Globus pallidus (tissue), 1 donor: ENCODE measurements at regions not wholly inside any gene's neighbourhood (a gene's known extent, or its start where the extent isn't known, plus 50 kb on each side); places are given as distances from the start of the nearest gene placed in this dataset.
A peak's percentile ranks its signal among the peaks of the same experiment; 100 is the strongest.
"Not testable (repeated sequence)": the region's sequence is repeated elsewhere in the genome, so short reads cannot be mapped to it uniquely, and the experiment has no call there.

Experiments used
- DNase-seq: peaks from one replicate; pipeline ENCODE4 v3.0.0-alpha.2; 2015; ENCODE audit warnings: low spot score

DNA sequence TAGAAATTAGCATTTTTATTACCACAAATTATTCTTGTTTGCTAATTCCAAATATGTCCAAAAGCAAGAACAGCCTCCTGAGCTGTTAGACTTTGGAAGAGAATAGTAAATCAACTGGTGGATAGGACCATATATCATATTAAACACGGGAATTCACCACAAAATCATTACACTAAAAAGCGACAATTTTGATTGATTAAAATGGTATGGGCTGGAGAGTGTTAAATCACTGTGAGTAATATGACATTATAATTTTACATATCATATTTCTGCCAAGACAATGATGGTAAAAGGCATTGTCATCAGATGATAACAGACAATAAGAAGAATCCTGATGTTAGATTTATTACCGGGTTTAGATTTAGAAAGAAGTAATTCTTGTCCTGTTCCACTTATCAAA lies 107.2 kb upstream of the ARRDC3 start:
- no peak for DNase-seq

DNA sequence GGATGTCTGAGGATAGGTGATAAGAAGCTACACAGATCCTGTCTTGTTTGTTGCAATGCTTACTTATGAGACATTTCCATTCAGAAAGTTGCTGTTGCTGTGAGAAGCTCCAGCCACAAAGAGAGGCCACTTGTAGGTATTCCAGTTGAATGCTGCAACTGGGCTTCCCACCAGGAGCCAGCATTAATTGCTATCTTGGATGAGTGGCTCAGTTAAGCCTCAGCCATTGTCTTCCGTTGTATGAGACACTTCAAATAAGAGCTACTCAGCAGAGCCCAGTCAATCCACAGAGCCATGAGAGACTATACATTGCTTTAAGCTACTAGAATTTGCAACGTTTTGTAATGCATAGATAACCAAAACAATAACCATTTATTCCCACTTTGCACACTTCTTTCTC lies 104.3 kb upstream of the ARRDC3 start:
- no peak for DNase-seq

DNA sequence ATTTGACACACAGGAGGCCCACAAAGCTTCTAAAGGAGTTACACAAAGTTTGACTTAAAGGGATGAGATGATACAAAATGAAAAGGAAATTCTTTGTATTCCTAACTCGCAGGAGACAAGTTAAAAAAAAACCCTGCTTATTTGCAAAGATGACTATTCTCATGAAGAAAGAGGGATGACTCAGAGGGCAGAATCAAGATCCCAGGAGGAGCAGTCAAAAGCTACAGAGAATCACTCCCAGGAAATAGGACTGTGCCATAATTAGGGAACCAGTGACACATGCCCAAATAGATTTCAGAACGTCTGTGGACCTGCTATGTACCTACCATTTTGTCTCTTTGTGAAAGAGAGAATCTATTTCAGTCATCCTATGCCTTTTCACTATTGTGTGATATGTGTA lies 103.5 kb upstream of the ARRDC3 start:
- DNase-seq: no peak

DNA sequence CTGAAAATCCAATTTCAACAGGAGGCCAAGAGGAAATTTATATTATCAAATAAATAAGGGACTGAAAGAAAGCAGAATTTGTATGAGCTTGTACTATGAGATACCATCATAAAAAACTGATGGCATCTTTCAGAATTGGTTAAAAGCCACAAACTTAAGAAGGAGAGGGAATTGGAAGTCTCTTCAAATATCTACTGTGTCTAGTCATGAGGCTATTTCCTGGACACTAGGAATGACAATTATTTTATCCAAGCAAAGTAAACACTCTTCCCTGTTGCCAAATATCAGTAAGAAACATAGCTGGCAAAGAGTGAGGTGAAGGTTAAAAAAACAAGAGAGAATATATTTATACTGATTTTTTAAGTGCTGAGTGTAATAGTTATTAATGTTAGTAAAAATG lies 101.5 kb upstream of the ARRDC3 start:
- DNase-seq: no peak

DNA sequence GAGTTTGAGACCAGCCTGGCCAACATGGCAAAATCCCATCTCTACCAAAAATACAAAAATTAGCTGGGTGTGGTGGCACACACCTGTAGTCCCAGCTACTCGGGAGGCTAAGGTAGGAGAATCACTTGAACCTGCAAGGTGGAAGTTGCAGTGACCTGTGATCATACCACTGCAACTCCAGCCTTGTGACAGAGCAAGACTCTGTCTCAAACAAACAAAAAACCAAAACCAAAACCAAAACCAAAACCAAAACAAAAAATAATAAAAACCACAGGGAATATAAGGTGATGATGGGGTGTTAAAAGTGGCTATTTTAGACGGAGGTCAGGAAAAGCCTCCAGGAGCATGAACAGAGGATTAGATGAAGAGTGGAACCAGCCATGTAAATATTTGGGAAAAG lies 96.3 kb upstream of the ARRDC3 start:
- not testable (repeated sequence) for DNase-seq

DNA sequence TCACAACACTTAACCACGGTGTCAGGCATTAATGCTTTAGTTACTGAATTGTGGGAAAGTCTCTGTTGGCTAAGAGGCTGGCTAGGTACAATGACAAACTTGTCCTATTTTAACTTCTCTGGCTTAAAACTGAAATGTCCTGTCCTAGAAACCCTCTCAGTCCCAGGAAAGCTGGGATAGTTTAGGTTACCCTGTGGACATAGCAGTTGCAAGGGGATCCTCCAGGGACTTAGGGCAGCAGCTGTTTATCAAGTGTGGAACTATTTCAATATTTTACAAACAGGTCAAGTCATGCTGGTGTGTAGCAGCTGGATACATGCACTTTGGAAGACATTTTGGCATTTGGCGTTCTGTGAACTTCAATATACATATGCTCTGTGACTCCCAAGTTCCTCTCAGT lies 95.0 kb upstream of the ARRDC3 start:
- no peak for DNase-seq

DNA sequence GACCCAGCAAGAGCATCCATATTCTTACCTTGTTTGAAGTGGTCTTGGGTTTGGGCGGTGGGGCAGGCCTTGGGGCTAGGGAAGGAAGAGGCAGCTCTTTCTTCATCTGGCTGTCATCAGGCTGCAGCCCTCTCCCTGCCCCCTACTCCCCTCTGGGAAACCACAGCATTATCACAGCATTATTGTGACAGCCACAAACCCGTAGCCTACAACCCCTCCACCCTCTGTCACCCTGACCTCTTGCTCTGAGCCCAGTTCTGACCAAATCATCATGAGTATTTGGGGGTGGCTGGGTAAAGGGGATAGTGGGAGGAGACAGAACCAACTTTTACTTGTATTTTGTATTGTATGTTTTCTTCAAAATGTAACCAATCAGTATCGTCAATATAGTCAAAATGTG lies 94.3 kb upstream of the ARRDC3 start:
- no peak for DNase-seq

DNA sequence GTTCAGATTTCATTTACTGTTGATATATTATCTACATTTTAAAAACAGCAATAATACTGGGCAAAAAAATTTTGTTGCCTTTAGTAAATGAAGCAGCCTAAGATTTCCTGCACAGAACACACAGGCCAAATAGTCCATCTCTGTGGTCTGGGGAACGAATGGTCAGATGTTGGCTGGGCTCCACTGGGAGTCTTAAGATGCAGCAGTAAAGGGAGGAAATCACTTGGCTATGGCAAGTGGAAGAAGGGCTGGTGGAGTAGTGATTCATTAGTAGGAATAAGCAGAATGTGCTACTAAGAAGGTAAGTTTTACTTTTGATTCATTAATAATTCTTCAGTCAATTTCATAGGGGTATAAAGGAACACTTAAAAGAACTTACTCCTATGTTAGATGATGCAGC lies 91.1 kb upstream of the ARRDC3 start:
- DNase-seq: no peak

DNA sequence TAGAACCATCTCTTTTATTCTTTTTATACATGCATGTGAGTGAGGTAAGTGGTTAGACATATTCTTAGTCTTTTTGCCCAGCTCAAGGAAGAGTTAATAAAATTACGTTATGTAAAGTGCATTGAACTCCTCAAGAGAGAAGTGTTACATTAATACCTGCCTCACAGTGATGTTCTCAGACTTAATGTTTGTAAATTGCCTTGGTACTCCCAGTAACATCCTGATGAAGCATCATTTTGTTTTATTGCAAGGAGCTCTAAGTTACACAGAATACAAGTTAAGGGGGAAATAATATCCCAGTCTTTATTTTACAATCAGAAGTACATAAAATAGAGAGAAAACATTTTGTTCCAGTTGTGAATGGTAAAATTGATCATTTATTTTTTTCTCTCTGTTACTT lies 89.5 kb upstream of the ARRDC3 start:
- DNase-seq: no peak

DNA sequence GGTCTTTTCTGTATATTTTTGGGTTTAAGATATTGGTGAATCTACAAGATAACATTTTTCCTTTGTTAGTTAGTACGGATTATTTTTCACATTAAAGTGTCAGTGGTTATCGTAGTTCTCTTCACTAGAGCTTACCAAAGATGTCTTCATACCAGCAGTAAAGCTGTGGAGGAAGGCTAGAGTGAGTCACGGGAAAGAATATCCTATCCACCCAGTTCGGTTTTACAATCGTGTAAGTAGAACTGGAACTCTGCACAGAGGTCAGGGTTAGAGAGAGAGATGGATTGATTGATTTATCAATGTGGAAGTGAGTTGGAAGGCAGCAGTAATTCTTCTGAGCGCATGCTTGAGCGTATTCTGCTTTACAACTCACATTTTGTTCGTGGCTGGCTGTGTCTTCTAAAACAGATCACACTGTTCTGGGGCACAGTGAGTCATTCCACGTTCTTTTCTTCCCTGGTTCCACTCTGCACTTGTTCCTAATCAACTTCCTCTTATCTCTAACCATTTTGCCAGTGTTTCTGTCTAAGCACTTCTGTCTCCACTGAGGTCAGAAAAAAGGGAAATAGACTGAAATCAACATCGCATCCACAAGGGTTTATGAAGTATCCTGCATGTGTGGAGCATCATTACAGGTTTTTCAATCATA lies 86.5 kb upstream of the ARRDC3 start:
- peak; percentile 16 for DNase-seq

DNA sequence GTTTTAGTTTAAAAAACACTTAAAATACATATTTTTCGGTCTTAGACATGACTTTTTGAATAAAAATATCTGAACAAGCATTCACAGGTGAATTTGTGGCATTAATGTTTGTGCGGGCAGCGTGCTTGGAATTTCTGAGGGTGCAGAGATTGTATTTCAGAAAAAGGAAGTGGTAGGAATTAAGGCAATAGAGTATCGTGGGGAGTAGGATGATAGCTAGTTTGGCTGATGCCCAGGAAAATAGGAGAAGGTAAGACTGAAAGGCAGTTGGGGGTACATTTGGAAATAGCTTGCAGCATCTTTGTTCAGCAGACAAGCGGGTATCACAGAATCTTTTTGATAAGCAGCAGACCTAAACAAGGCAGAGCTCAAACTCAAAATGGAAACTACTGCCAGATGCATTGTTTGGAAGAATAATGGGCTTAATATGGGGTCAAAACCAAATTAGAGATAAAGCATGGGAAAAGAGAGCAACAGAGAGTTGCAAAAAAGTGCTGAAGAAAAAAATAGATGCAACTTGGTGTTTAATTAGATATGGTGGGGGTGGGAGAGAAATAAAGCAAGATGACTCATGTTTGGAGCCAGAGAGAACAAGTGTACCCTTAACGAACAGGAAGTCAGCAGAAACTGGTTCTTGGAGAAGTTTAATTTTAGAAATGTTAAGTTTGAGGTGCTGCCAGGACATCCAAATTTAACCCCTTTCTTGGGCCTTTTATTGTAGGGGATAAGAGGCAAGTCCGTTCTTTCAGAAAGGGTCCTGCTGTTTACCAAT lies 85.7 kb upstream of the ARRDC3 start:
- no peak for DNase-seq

DNA sequence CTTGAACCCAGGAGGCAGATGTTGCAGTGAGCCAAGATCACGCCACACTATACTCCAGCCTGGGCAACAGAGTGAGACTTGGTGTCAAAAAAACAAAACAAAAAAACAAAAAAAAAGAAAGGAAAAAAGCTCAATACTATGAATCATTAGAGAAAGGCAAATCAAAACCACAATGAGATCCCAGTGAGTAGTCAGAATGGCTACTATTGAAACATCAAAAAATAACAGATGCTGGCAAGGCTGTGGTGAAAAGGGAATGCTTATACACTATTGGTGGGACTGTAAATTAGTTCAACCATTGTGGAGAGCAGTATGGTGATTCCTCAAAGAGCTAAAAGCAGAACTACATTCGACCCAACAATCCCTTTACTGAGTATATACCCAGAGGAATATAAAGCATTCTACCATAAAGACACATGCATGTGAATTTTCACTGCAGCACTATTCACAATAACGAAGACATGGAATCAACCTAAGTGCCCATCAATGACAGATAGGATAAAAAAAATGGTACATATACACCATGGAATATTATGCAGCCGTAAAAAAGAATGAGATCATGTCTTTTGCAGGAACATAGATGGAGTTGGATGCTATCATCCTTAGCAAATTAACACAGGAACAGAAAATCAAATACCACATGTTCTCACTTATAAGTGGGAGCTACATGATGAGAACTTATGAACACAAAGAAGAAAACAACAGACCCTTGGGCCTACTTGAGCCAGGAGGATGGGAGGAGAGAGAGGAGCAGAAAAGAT lies 81.9 kb upstream of the ARRDC3 start:
- no peak for DNase-seq

DNA sequence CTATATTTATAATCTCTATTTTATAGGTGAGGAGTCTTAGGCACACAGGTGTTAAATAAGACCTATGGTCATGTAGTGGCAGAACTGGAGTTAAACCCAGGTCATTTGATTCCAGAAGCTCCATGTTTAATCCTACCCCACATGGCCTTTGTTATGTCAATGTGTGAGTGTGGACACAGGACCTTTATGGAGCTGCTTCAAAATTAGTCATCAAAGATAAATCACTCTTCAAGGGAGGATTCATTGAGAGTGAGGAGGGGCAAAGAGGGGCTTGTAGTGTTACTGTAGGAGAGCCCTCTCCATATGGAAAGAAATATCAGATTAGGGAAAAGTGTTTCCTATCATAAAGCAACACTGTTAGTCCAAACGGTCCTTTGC lies 74.6 kb upstream of the ARRDC3 start:
- no peak for DNase-seq

DNA sequence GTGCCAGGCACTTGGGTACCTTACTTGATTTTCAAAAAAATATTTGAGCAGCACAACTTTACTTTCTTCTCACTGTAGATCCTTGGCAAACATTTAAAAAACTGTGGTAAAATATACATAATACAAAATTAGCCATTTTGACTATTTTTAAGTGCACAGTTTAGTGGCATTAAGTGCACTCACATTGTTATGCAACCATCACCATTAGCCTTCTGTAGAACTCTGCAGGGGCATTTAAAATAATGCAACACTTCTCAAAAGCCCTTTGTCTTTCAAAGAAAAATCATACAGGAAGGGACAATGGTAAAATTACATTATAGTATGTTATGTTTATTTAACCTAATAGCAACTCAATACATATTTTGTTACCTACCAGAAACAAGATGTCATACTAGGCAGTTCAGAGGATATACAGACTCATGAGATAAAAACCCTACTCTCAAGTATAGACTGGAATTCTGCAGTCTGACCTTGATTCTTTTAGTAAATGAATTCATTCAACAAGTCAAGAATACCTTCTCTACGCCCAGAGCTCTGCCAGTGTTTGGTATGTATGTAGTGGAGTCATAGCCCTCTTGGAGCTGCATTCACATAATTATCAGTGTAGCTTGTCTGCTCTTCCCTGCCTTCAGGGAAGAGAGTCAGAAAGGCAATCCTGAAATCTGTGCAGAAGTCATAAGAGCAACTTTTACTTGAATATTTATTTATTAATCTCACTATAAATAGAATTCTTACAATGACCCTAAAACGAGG lies 74.0 kb upstream of the ARRDC3 start:
- DNase-seq: no peak

DNA sequence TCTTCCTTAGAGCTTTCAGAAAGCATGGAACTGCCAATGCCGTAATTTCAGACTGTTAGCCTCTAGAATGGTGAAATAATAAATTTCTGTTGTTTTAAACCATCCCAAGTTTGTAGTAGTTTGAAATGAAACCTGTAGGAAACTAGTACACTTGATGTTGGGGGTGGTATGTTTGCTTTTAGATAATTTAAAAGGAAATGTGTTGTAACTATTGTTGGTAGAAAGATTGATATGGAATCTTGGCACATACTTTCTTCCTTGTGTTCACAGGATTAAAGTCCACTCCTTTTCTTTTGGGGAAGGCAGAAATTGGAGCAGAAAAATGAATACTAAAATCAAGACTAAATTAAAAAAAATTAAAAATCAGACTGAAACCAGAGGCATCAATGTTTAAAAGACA lies 66.0 kb upstream of the ARRDC3 start:
- no peak for DNase-seq

DNA sequence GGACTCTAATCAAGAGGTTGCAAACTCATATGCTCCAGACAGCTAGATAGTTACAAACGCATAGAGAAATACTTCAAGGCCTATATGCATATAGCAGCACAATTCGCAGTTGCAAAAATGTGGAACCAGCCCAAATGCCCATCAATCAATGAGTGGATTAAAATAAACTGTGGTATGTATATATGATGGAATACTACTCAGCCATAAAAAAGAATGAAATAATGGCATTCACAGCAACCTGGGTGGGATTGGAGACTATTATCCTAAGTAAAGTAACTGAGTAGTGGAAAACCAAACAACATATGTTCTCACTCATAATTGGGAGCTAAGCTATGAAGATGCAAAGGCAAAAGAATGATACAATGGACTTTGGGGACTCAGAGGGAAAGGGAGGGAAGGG lies 65.0 kb upstream of the ARRDC3 start:
- not testable (repeated sequence) for DNase-seq

DNA sequence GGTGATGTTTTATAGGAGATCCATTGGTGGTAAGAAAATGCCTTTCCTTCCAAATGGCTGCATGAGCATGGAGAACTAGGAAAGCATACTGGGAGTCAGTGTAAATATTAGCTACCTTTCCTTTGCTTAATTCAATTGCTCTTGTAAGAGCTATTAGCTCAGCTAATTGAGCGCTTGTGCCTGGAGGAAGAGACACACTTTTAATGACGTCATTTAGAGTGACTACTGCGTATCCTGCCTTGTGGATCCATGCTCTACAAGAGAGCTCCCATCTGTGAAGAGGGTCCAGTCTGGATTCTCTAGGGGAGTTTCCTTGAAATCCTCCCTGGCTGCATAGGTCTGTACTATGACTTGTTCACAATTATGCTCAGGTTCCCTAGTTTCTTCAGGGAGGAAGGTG lies 63.8 kb upstream of the ARRDC3 start:
- not testable (repeated sequence) for DNase-seq

DNA sequence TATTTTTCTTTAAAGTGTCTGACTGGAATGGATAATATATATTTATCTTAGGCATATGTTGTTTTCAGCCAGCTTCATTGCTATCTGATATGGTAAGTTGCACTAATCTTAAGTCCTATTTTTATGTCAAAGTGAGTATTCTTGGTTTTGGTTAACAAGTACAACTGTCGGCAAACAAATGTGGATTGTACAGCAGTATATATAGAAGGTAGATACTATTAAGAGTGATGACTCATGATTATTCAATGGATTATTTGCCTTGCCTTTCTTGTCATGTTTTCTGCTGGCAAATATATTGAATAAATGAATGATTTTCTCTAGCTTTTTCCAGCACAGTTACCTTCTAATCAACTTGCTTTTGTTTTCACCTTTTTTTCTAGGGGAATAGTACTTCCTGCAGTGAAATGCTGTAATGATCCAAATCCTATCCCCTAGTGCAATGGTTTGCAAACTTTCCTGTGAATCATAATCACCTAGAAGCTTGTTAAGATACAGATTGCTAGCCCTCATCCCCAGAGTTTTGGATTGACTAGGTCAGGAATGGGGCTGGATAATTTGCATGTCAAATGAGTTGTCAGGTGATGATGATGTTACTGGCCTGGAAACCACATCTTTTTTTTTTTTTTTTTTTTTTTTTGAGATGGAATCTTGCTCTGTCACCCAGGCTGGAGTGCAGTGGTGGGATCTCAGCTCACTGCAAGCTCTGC lies 60.8 kb upstream of the ARRDC3 start:
- DNase-seq: no peak

DNA sequence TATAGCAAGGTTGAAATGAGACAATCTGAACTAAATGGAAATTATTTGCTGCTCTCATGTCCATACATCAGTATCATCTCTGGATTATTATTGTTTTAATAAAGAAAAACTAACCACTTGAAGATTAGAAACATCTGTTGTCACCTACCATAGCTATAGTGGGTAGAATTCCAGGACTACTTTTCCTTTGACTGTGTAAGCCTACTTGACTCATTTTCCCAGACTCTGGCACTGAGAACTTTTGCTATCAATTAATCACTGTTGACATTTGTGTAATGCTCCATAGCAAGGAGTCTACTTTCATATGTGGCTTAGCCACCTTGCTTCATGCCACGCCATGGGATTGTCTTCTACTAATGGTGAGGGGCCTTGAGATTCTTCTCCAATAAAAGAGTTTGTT lies 59.9 kb upstream of the ARRDC3 start:
- DNase-seq: no peak

DNA sequence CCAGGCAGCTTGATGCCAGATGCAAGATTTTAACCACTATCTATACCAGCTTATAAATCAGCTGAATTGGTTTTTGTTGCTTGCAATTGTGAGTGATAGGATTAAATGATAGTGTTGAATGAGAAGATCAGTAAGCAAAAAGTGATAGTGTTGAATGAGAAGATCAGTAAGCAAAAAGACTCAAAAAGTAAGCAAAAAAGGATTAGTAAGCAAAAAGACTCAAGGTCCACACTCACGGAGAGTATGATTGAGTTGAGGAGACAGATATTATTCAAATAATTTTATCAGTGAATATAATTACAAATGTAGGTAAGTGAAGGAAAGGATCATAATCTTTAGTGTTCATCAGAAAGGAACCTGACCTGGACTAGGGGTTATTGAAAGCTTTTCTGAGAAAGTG lies 58.0 kb upstream of the ARRDC3 start:
- DNase-seq: no peak

DNA sequence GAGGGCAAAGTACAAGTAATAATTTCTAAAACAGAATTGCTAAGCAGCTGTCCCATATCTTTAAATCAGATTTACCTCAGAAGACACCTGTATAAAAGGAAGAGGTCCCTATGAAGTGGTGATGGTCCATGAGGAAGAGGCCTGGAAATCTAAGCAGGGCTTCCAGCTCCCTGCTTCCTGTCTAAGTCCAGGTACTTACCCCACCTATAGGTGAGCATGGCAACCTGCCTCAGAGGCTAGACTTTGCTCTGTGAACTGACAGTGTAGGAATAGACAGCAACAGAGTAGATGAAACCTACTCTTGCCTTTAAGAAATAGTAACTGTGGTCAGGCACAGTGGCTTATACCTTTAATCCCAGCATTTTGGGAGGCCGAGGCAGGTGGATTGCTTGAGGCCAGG lies 55.8 kb upstream of the ARRDC3 start:
- DNase-seq: no peak

DNA sequence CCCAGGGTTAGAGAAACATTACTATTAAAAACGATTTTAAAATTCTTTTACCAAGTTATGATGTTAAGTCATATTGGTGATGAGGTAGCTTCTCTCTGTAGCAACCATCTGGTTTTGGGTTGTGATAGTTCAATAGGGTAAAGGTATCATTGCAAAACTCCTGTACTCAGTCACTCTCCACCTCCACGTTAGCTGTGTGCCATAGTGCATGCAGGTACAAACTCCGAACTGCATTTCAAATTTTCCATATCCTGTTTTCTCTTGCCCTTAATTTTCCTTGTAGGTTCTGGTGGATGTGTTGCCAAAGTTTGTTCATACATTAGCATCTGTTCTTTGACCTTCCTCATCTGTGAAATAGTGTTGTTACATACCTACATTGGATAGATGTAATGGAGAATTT lies 53.1 kb upstream of the ARRDC3 start:
- no peak for DNase-seq
